SK-N-SH treated with all-trans-retinoic acid at 6 μM for 48 hours (cell line): ENCODE measurements at regions not wholly inside any gene's neighbourhood (a gene's known extent, or its start where the extent isn't known, plus 50 kb on each side); places are given as distances from the start of the nearest gene placed in this dataset.

Source experiments
- ATAC-seq: fragments of 200-7000 bp; cut with Tn5 transposase; 3 replicates; pipeline ENCODE4 v1.9.1; 2020; ENCODE audit warnings: mild to moderate bottlenecking, moderate library complexity
- ARNTL ChIP-seq: fragments of 450-650 bp; formaldehyde crosslinking; IDR thresholded peaks from 2 replicates; pipeline ENCODE4 v1.5.0; 2020; ENCODE audit warnings: low read depth, mild to moderate bottlenecking, moderate library complexity, borderline replicate concordance
- BACH2 ChIP-seq: fragments of 250-450 bp; sonication (Bioruptor Pico); IDR thresholded peaks from 2 replicates; pipeline ENCODE4 v1.9.0; 2021; ENCODE audit warnings: mild to moderate bottlenecking, borderline replicate concordance
- CSDC2 ChIP-seq: fragments of 250-450 bp; sonication (Bioruptor Pico); IDR thresholded peaks from 2 replicates; pipeline ENCODE4 v1.5.0; 2020; ENCODE audit warnings: mild to moderate bottlenecking, moderate library complexity
- ESRRG ChIP-seq: fragments of 250-450 bp; sonication (Bioruptor Pico); IDR thresholded peaks from 2 replicates; pipeline ENCODE4 v1.6.1; 2021; ENCODE audit warnings: mild to moderate bottlenecking
- GLIS3 ChIP-seq: fragments of 250-450 bp; sonication (Bioruptor Pico); IDR thresholded peaks from 2 replicates; pipeline ENCODE4 v1.5.0; 2020; ENCODE audit warnings: mild to moderate bottlenecking, moderate library complexity
- ISL1 ChIP-seq: fragments of 250-450 bp; sonication (Bioruptor Pico); IDR thresholded peaks from 2 replicates; pipeline ENCODE4 v2.1.2; 2022; ENCODE audit warnings: mild to moderate bottlenecking, moderate library complexity
- OSR1 ChIP-seq: fragments of 250-450 bp; sonication (Bioruptor Pico); IDR thresholded peaks from 2 replicates; pipeline ENCODE4 v1.8.0; 2022; ENCODE audit warnings: moderate library complexity, mild to moderate bottlenecking, inconsistent platforms
- PPARA ChIP-seq: fragments of 250-450 bp; sonication (Bioruptor Pico); IDR thresholded peaks from 2 replicates; pipeline ENCODE4 v1.5.0; 2020; ENCODE audit warnings: mild to moderate bottlenecking, borderline replicate concordance
- RARB ChIP-seq: fragments of 250-450 bp; sonication (Bioruptor Pico); IDR thresholded peaks from 2 replicates; pipeline ENCODE4 v1.8.0; 2021; ENCODE audit warnings: mild to moderate bottlenecking, moderate library complexity
- SNAI2 ChIP-seq: fragments of 250-450 bp; sonication (Bioruptor Pico); IDR thresholded peaks from 2 replicates; pipeline ENCODE4 v1.5.0; 2020; ENCODE audit warnings: mild to moderate bottlenecking, moderate library complexity
- TCF4 ChIP-seq: fragments of 250-450 bp; sonication (Bioruptor Pico); IDR thresholded peaks from 2 replicates; pipeline ENCODE4 v1.8.0; 2021; ENCODE audit warnings: mild to moderate bottlenecking, moderate library complexity, borderline replicate concordance
- TOX ChIP-seq: fragments of 250-450 bp; sonication (Bioruptor Pico); IDR thresholded peaks from 2 replicates; pipeline ENCODE4 v1.8.0; 2021; ENCODE audit warnings: mild to moderate bottlenecking, moderate library complexity, borderline replicate concordance
- ZC3H10 ChIP-seq: fragments of 250-450 bp; sonication (Bioruptor Pico); IDR thresholded peaks from 2 replicates; pipeline ENCODE4 v1.5.1; 2021; ENCODE audit warnings: mild to moderate bottlenecking, moderate library complexity
- ZFP3 ChIP-seq: fragments of 250-450 bp; sonication (Bioruptor Pico); IDR thresholded peaks from 2 replicates; pipeline ENCODE4 v1.5.0; 2020; ENCODE audit warnings: mild to moderate bottlenecking, moderate library complexity
- ZFP30 ChIP-seq: fragments of 450-650 bp; formaldehyde crosslinking; IDR thresholded peaks from 2 replicates; pipeline ENCODE4 v1.5.0; 2022; ENCODE audit warnings: mild to moderate bottlenecking, moderate library complexity
- ZNF565 ChIP-seq: fragments of 450-650 bp; formaldehyde crosslinking; conservative IDR thresholded peaks from 2 replicates; pipeline ENCODE4 v1.5.0; 2020; ENCODE audit warnings: low read depth, mild to moderate bottlenecking, moderate library complexity
- ZNF70 ChIP-seq: fragments of 450-650 bp; formaldehyde crosslinking; IDR thresholded peaks from 2 replicates; pipeline ENCODE4 v1.5.0; 2020; ENCODE audit warnings: mild to moderate bottlenecking, moderate library complexity
- ZNF8 ChIP-seq: fragments of 450-650 bp; formaldehyde crosslinking; IDR thresholded peaks from 2 replicates; pipeline ENCODE4 v1.5.0; 2020; ENCODE audit warnings: mild to moderate bottlenecking, moderate library complexity
- TF ChIP-seq, protein P1 (sequence below): fragments of 250-450 bp; sonication (Bioruptor Pico); IDR thresholded peaks from 2 replicates; pipeline ENCODE4 v1.8.0; 2021; ENCODE audit warnings: low read depth, mild to moderate bottlenecking, moderate library complexity, borderline replicate concordance
- TF ChIP-seq, protein P2 (sequence below): fragments of 250-450 bp; sonication (Bioruptor Pico); IDR thresholded peaks from 2 replicates; pipeline ENCODE4 v1.5.0; 2020; ENCODE audit warnings: mild to moderate bottlenecking, moderate library complexity
- TF ChIP-seq, protein P3 (sequence below): fragments of 250-450 bp; sonication (Bioruptor Pico); IDR thresholded peaks from 2 replicates; pipeline ENCODE4 v1.8.0; 2020; ENCODE audit warnings: mild to moderate bottlenecking, moderate library complexity, borderline replicate concordance
- TF ChIP-seq, protein P4 (sequence below): fragments of 250-450 bp; sonication (Bioruptor Pico); IDR thresholded peaks from 2 replicates; pipeline ENCODE4 v1.5.1; 2021; ENCODE audit warnings: mild to moderate bottlenecking, moderate library complexity

DNA sequence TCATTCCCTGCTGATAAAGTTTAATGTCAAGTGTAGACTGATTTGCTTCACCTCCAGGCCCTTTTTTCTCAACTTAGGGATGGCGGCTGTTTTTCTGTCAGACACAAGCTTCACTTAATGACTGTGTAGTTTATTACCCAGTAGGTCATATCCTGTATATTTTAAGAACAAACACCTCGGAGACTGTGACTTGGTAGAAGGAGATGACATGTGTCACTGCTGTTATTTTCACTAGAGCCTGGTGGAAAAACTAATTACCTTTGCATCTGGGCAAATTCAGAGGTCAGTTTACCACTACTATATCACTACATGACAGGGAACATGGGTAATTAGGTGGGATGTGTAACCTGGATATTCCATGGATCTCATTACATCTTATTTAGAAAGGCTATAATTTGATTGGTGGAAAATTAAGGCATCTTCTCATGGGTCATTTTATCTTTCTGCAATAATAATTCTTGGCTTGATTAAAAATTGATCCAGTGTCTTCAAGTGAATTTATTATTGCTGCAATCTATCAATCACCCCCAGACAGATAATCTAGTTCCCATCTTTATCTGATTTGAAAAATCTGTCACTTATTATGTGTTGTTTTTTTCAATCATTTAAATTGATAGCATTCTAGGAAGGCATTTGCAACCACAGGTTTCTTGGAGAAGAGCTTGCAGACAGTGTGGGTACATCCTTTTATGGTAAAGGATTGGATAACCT lies 353.8 kb upstream of the SPRED2 start:
- TF ChIP-seq GLIS3 (no peak), ZNF565 (CRISPR knock-in tag) (no peak), ESRRG (CRISPR knock-in tag) (no peak), ZNF8 (CRISPR knock-in tag) (no peak), ARNTL (no peak), OSR1 (CRISPR knock-in tag) (no peak), PPARA (no peak), ZFP3 (CRISPR knock-in tag) (no peak), ZNF70 (CRISPR knock-in tag) (no peak), ISL1 (CRISPR knock-in tag) (no peak)
- TF ChIP-seq, protein P1, sequence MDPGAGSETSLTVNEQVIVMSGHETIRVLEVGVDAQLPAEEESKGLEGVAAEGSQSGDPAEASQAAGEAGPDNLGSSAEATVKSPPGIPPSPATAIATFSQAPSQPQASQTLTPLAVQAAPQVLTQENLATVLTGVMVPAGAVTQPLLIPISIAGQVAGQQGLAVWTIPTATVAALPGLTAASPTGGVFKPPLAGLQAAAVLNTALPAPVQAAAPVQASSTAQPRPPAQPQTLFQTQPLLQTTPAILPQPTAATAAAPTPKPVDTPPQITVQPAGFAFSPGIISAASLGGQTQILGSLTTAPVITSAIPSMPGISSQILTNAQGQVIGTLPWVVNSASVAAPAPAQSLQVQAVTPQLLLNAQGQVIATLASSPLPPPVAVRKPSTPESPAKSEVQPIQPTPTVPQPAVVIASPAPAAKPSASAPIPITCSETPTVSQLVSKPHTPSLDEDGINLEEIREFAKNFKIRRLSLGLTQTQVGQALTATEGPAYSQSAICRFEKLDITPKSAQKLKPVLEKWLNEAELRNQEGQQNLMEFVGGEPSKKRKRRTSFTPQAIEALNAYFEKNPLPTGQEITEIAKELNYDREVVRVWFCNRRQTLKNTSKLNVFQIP (CRISPR knock-in tag) = no peak
- TF ChIP-seq, protein P2, sequence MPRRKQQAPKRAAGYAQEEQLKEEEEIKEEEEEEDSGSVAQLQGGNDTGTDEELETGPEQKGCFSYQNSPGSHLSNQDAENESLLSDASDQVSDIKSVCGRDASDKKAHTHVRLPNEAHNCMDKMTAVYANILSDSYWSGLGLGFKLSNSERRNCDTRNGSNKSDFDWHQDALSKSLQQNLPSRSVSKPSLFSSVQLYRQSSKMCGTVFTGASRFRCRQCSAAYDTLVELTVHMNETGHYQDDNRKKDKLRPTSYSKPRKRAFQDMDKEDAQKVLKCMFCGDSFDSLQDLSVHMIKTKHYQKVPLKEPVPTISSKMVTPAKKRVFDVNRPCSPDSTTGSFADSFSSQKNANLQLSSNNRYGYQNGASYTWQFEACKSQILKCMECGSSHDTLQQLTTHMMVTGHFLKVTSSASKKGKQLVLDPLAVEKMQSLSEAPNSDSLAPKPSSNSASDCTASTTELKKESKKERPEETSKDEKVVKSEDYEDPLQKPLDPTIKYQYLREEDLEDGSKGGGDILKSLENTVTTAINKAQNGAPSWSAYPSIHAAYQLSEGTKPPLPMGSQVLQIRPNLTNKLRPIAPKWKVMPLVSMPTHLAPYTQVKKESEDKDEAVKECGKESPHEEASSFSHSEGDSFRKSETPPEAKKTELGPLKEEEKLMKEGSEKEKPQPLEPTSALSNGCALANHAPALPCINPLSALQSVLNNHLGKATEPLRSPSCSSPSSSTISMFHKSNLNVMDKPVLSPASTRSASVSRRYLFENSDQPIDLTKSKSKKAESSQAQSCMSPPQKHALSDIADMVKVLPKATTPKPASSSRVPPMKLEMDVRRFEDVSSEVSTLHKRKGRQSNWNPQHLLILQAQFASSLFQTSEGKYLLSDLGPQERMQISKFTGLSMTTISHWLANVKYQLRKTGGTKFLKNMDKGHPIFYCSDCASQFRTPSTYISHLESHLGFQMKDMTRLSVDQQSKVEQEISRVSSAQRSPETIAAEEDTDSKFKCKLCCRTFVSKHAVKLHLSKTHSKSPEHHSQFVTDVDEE (CRISPR knock-in tag) = no peak
- no peak for ATAC-seq

DNA sequence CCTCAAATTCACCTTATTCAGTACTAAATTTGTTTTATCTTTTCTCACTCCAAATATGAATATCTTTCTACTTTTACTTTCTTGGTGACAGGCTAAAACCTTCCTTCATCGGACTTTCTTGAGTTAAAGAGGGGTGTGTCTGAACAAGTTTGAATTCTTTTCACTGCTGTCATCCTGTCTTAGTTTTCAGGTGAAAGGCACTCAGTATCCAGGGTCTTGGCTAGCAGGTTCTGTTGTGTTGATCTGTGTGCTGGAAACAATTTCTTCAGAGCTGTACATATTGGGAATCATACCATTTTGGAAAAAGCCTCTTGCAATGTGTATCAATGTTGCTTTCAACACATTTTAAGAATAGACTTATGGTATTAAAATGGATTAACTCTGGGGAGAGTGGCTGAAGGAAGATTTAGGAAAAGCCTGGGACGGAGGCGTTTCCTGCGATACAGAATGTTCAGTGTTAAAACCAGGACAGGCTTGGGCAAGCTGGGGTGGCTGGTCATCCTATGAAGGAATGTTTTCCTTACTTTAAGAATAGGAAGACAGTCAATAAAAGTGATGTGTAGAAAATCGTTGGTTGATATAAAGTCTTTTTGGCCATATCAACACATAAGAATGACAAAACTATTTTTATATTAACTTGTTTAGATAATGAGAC lies 350.7 kb upstream of the SPRED2 start:
- no peak for ATAC-seq
- no peak for TF ChIP-seq SNAI2 (CRISPR knock-in tag)
- TF ChIP-seq ZC3H10 (CRISPR knock-in tag) = no peak
- no peak for TF ChIP-seq TCF4 (CRISPR knock-in tag)
- no peak for TF ChIP-seq PPARA
- TF ChIP-seq ZNF8 (CRISPR knock-in tag) = no peak
- TF ChIP-seq, protein P3, sequence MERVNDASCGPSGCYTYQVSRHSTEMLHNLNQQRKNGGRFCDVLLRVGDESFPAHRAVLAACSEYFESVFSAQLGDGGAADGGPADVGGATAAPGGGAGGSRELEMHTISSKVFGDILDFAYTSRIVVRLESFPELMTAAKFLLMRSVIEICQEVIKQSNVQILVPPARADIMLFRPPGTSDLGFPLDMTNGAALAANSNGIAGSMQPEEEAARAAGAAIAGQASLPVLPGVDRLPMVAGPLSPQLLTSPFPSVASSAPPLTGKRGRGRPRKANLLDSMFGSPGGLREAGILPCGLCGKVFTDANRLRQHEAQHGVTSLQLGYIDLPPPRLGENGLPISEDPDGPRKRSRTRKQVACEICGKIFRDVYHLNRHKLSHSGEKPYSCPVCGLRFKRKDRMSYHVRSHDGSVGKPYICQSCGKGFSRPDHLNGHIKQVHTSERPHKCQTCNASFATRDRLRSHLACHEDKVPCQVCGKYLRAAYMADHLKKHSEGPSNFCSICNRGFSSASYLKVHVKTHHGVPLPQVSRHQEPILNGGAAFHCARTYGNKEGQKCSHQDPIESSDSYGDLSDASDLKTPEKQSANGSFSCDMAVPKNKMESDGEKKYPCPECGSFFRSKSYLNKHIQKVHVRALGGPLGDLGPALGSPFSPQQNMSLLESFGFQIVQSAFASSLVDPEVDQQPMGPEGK = no peak
- TF ChIP-seq ZNF70 (CRISPR knock-in tag) = no peak
- TF ChIP-seq BACH2 (CRISPR knock-in tag) = no peak
- TF ChIP-seq OSR1 (CRISPR knock-in tag) = no peak
- no peak for TF ChIP-seq ISL1 (CRISPR knock-in tag)
- no peak for TF ChIP-seq ZFP3 (CRISPR knock-in tag)
- TF ChIP-seq ARNTL = no peak
- no peak for TF ChIP-seq CSDC2 (CRISPR knock-in tag)
- TF ChIP-seq, protein P4, sequence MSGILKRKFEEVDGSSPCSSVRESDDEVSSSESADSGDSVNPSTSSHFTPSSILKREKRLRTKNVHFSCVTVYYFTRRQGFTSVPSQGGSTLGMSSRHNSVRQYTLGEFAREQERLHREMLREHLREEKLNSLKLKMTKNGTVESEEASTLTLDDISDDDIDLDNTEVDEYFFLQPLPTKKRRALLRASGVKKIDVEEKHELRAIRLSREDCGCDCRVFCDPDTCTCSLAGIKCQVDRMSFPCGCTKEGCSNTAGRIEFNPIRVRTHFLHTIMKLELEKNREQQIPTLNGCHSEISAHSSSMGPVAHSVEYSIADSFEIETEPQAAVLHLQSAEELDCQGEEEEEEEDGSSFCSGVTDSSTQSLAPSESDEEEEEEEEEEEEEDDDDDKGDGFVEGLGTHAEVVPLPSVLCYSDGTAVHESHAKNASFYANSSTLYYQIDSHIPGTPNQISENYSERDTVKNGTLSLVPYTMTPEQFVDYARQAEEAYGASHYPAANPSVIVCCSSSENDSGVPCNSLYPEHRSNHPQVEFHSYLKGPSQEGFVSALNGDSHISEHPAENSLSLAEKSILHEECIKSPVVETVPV = no peak
- TF ChIP-seq ESRRG (CRISPR knock-in tag) = no peak
- no peak for TF ChIP-seq RARB

DNA sequence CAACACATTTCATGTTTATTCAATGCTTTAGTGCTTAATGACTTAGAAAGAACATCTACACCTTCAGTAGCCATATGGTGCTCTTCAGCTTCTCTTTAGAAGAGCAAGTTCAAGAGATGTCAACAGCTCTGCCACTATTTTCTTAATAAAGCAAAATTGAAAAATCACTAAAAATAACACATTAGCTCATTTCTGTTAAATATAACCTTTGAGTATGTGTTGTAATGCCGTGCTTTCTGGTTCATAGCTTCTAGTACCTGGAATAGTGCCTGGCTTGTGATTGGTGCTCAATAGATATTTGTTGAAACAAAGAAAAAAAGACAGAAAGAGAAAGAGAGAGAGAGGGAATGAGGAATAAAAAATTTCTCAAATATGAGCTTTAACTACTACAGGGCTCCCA lies 349.8 kb upstream of the SPRED2 start:
- ATAC-seq = no peak
- TF ChIP-seq TOX (CRISPR knock-in tag) = no peak
- TF ChIP-seq CSDC2 (CRISPR knock-in tag) = no peak
- TF ChIP-seq ZFP30 (CRISPR knock-in tag) = no peak
- TF ChIP-seq ARNTL = no peak
- TF ChIP-seq RARB = no peak
- TF ChIP-seq, protein P4 = no peak
- TF ChIP-seq GLIS3 = no peak
- no peak for TF ChIP-seq ZNF70 (CRISPR knock-in tag)
- no peak for TF ChIP-seq ESRRG (CRISPR knock-in tag)
